Skeletal muscle satellite cell (primary cell): ENCODE measurements at regions not wholly inside any gene's neighbourhood (a gene's known extent, or its start where the extent isn't known, plus 50 kb on each side); places are given as distances from the start of the nearest gene placed in this dataset.
"Not testable (repeated sequence)": the region's sequence is repeated elsewhere in the genome, so short reads cannot be mapped to it uniquely, and the experiment has no call there.

Source experiments
- H3K27me3 ChIP-seq: 2 replicates; pipeline ENCODE4 v1.7.0; 2013; ENCODE audit warnings: low read length; ENCODE audit not compliant: control insufficient read depth, insufficient read depth
- H3K36me3 ChIP-seq: 2 replicates; pipeline ENCODE4 v1.7.0; 2013; ENCODE audit warnings: mild to moderate bottlenecking, control low read depth, low read length; ENCODE audit not compliant: insufficient read depth
- H3K4me1 ChIP-seq: 2 replicates; pipeline ENCODE4 v1.7.0; 2013; ENCODE audit warnings: low read length; ENCODE audit not compliant: control insufficient read depth, insufficient read depth
- H3K4me2 ChIP-seq: 2 replicates; pipeline ENCODE4 v1.7.0; 2013; ENCODE audit warnings: mild to moderate bottlenecking, low read length
- H3K4me3 ChIP-seq: 2 replicates; pipeline ENCODE4 v1.7.0; 2013; ENCODE audit warnings: low read length
- H3K9ac ChIP-seq: 2 replicates; pipeline ENCODE4 v1.7.0; 2013; ENCODE audit warnings: mild to moderate bottlenecking, low read depth, low read length, moderate library complexity
- H3K9me3 ChIP-seq: replicated peaks from 2 replicates; pipeline ENCODE4 v1.7.0; 2013; ENCODE audit warnings: mild to moderate bottlenecking, control low read depth, low read length

- Histone ChIP-seq H3K4me3 (no peak overlapping the region), H3K36me3 (no peaks in the 10 kb centered on the region), H3K9me3 (no peaks in the 10 kb centered on the region), H3K4me1 (no peaks in the 10 kb centered on the region), H3K9ac (no peak overlapping the region), H3K27me3 (no peaks in the 10 kb centered on the region), H3K4me2 (no peak overlapping the region)
Observed at GRCh38 chr4:19193274-19193981, 1058.3 kb upstream of the SLIT2 start.

GRCh38 chr4:19191979-19192650 is 1059.6 kb upstream of the SLIT2 start:
- H3K9ac ChIP-seq, result no peak overlapping the region
- H3K36me3 ChIP-seq, result no peaks in the 10 kb centered on the region
- no peak overlapping the region for H3K4me3 ChIP-seq
- no peaks in the 10 kb centered on the region for H3K27me3 ChIP-seq
- H3K9me3 ChIP-seq, result no peaks in the 10 kb centered on the region
- H3K4me2 ChIP-seq, result no peak overlapping the region
- H3K4me1 ChIP-seq, result no peaks in the 10 kb centered on the region

GRCh38 chr4:19187691-19188090 is 1064.0 kb upstream of the SLIT2 start:
- Histone ChIP-seq H3K4me3 (no peak overlapping the region), H3K27me3 (no peaks in the 10 kb centered on the region), H3K4me2 (no peak overlapping the region), H3K9ac (no peak overlapping the region), H3K4me1 (no peaks in the 10 kb centered on the region), H3K9me3 (no peaks in the 10 kb centered on the region), H3K36me3 (no peaks in the 10 kb centered on the region)

- Histone ChIP-seq H3K4me2 (no peak overlapping the region), H3K4me3 (no peak overlapping the region), H3K27me3 (no peaks in the 10 kb centered on the region), H3K9ac (no peak overlapping the region), H3K36me3 (no peaks in the 10 kb centered on the region), H3K9me3 (no peaks in the 10 kb centered on the region), H3K4me1 (no peaks in the 10 kb centered on the region)
Observed at GRCh38 chr4:19187096-19187495, 1064.6 kb upstream of the SLIT2 start.

- H3K4me3 ChIP-seq, H3K9ac ChIP-seq, H3K27me3 ChIP-seq, H3K4me2 ChIP-seq, H3K4me1 ChIP-seq, H3K9me3 ChIP-seq, H3K36me3 ChIP-seq: not testable (repeated sequence)
Observed at GRCh38 chr4:19181631-19182030, 1070.1 kb upstream of the SLIT2 start.

- no peak overlapping the region for H3K9ac ChIP-seq
- H3K9me3 ChIP-seq, result no peaks in the 10 kb centered on the region
- no peaks in the 10 kb centered on the region for H3K27me3 ChIP-seq
- H3K4me2 ChIP-seq, result no peak overlapping the region
- no peaks in the 10 kb centered on the region for H3K36me3 ChIP-seq
- no peak overlapping the region for H3K4me3 ChIP-seq
- no peaks in the 10 kb centered on the region for H3K4me1 ChIP-seq
Observed at GRCh38 chr4:19178835-19179234, 1072.9 kb upstream of the SLIT2 start.

GRCh38 chr4:19177616-19178015 is 1074.1 kb upstream of the SLIT2 start:
- no peaks in the 10 kb centered on the region for H3K36me3 ChIP-seq
- no peaks in the 10 kb centered on the region for H3K9me3 ChIP-seq
- H3K4me2 ChIP-seq, result no peak overlapping the region
- H3K27me3 ChIP-seq, result no peaks in the 10 kb centered on the region
- no peak overlapping the region for H3K4me3 ChIP-seq
- no peaks in the 10 kb centered on the region for H3K4me1 ChIP-seq
- H3K9ac ChIP-seq, result no peak overlapping the region

- no peak overlapping the region for H3K9ac ChIP-seq
- no peaks in the 10 kb centered on the region for H3K9me3 ChIP-seq
- H3K4me2 ChIP-seq, result no peak overlapping the region
- no peaks in the 10 kb centered on the region for H3K4me1 ChIP-seq
- no peaks in the 10 kb centered on the region for H3K36me3 ChIP-seq
- no peak overlapping the region for H3K4me3 ChIP-seq
- no peaks in the 10 kb centered on the region for H3K27me3 ChIP-seq
Observed at GRCh38 chr4:19171832-19172231, 1079.9 kb upstream of the SLIT2 start.

- H3K4me3 ChIP-seq, result no peak overlapping the region
- no peaks in the 10 kb centered on the region for H3K36me3 ChIP-seq
- H3K9me3 ChIP-seq, result no peaks in the 10 kb centered on the region
- H3K27me3 ChIP-seq, result no peaks in the 10 kb centered on the region
- H3K4me1 ChIP-seq, result no peaks in the 10 kb centered on the region
- H3K9ac ChIP-seq, result no peak overlapping the region
- H3K4me2 ChIP-seq, result no peak overlapping the region
Observed at GRCh38 chr4:19167311-19167710, 1084.4 kb upstream of the SLIT2 start.

GRCh38 chr4:19164334-19164733 is 1087.4 kb upstream of the SLIT2 start:
- H3K36me3 ChIP-seq, result no peaks in the 10 kb centered on the region
- no peaks in the 10 kb centered on the region for H3K4me1 ChIP-seq
- H3K9me3 ChIP-seq, result no peaks in the 10 kb centered on the region
- no peaks in the 10 kb centered on the region for H3K27me3 ChIP-seq
- H3K4me3 ChIP-seq, result no peak overlapping the region
- H3K9ac ChIP-seq, result no peak overlapping the region
- H3K4me2 ChIP-seq, result no peak overlapping the region

- no peaks in the 10 kb centered on the region for H3K27me3 ChIP-seq
- H3K9ac ChIP-seq, result no peak overlapping the region
- no peaks in the 10 kb centered on the region for H3K36me3 ChIP-seq
- H3K4me1 ChIP-seq, result no peaks in the 10 kb centered on the region
- no peaks in the 10 kb centered on the region for H3K9me3 ChIP-seq
- no peak overlapping the region for H3K4me2 ChIP-seq
- H3K4me3 ChIP-seq, result no peak overlapping the region
Observed at GRCh38 chr4:19159874-19160273, 1091.8 kb upstream of the SLIT2 start.
